H54 (cell line): ENCODE measurements at regions not wholly inside any gene's neighbourhood (a gene's known extent, or its start where the extent isn't known, plus 50 kb on each side); places are given as distances from the start of the nearest gene placed in this dataset.
"Not testable (repeated sequence)": the region's sequence is repeated elsewhere in the genome, so short reads cannot be mapped to it uniquely, and the experiment has no call there.

ENCODE experiments used
- DNase-seq: peaks from one replicate; pipeline ENCODE4 v3.0.0; 2011; ENCODE audit warnings: low spot score, mixed read lengths; ENCODE audit not compliant: insufficient read length
- FAIRE-seq: peaks from 3 replicates; lab custom pipeline; 2011; peaks lifted over from hg19 to GRCh38; lab: Jason Lieb, UNC
- POLR2A ChIP-seq: IDR thresholded peaks from 2 replicates; pipeline ENCODE4 v1.6.1; 2011; ENCODE audit warnings: low read depth, mild to moderate bottlenecking, low read length

GRCh38 chr5:42241636-42242035 lies 181.6 kb upstream of the GHR start:
- FAIRE-seq: no peak
- TF ChIP-seq POLR2A: no peak
- no peak for DNase-seq

GRCh38 chr5:42242210-42242609 lies 181.0 kb upstream of the GHR start:
- no peak for TF ChIP-seq POLR2A
- DNase-seq (no peak), FAIRE-seq (no peak)

- DNase-seq (no peak), FAIRE-seq (no peak)
- TF ChIP-seq POLR2A: no peak
These were observed 180.3 kb upstream of the GHR start for GRCh38 chr5:42242881-42243485.

GRCh38 chr5:42252306-42252705 lies 170.9 kb upstream of the GHR start:
- FAIRE-seq (no peak), DNase-seq (no peak)
- no peak for TF ChIP-seq POLR2A

- FAIRE-seq, DNase-seq: not testable (repeated sequence)
These were observed 163.3 kb upstream of the GHR start for GRCh38 chr5:42259914-42260313.

GRCh38 chr5:42267091-42267490 lies 156.1 kb upstream of the GHR start:
- DNase-seq (no peak), FAIRE-seq (no peak)
- TF ChIP-seq POLR2A: no peak

DNA sequence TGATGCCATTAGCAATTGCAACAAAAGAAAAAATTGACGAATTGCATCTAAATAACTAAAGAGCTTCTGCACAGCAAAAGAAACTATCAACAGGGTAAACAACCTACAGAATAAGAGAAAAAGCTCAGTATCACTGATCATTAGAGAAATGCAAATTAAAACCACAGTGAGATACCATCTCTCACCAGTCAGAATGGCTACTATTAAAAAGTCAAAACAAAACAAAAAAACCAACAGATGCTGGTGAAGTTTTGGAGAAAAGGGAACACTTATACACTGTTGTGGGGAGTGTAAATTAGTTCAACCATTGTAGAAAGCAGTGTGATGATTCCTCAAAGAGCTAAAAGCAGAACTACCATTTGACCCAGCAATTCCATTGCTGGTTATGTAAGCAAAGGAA lies 155.1 kb upstream of the GHR start:
- FAIRE-seq: peak; percentile 23
- not testable (repeated sequence) for DNase-seq

DNA sequence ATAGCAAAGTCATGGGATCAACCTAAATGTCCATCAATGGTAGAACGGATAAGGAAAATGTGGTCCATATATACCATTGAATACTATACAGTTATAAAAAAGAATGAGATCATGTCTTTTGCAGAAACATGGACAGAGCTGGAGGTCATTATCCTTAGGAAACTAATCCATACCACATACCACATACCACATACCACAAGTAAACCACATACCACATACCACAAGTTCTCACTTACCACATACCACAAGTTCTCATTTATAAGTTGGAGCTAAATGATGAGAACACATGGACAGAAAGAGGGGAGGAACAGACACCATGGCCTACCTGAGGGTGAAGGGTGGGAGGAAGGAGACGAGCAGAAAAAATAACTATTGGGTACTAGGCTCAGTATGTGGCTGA lies 154.6 kb upstream of the GHR start:
- TF ChIP-seq POLR2A: no peak
- no peak for FAIRE-seq
- no peak for DNase-seq

GRCh38 chr5:42270771-42271170 lies 152.5 kb upstream of the GHR start:
- no peak for FAIRE-seq
- no peak for DNase-seq
- no peak for TF ChIP-seq POLR2A

DNA sequence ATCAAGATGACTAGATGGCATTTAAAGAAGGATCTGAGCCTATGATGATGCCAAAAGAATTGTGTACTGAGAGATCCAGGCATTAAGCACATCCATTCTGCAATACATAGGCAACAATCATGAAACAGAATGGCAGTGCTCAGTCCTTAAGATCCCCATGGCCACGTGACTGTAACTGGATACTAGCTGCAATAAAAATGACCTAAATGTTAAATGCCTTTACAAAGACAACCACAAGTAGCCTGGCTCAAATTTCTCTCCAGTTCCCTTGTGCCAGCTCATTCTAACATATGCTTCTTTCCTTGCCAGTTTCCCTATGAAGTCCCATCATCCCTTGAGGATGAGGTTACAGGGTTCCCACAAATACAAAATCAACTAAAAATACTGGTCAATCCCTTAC lies 148.3 kb upstream of the GHR start:
- no peak for FAIRE-seq
- DNase-seq: no peak

GRCh38 chr5:42277293-42277692 lies 145.9 kb upstream of the GHR start:
- no peak for TF ChIP-seq POLR2A
- FAIRE-seq (no peak), DNase-seq (no peak)

More for the DNA sequence above, 148.3 kb upstream of the GHR start:
- TF ChIP-seq POLR2A: no peak

GRCh38 chr5:42284584-42284983 lies 138.7 kb upstream of the GHR start:
- FAIRE-seq: no peak

DNA sequence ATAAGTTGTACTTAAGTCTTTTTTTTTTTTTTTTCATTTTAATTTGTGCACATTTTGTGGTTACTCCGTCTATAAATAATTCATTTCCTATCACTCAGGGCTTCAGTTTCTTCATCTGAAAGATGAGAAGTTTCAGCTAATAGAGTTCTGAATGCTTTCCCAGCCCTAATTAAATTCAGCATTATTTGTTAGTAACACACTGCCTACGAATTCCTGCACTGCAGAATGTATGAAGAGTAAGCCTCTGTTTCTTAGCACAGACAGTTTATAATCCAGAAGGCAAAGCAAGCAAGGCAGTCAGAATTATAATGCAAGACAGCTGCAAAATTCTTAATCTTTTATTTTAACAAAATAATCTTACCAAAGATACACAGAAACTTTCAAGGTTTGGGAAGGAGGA lies 138.0 kb upstream of the GHR start:
- FAIRE-seq (no peak), DNase-seq (no peak)
- no peak for TF ChIP-seq POLR2A

More at GRCh38 chr5:42284584-42284983, 138.7 kb upstream of the GHR start:
- DNase-seq: no peak
- TF ChIP-seq POLR2A: no peak

- FAIRE-seq (no peak), DNase-seq (no peak)
- TF ChIP-seq POLR2A: no peak
These were observed 122.7 kb upstream of the GHR start for GRCh38 chr5:42300496-42300895.

GRCh38 chr5:42301349-42301748 lies 121.9 kb upstream of the GHR start:
- no peak for DNase-seq
- TF ChIP-seq POLR2A: no peak
- no peak for FAIRE-seq

GRCh38 chr5:42302186-42302585 lies 121.1 kb upstream of the GHR start:
- no peak for TF ChIP-seq POLR2A

More at GRCh38 chr5:42302186-42302585, 121.1 kb upstream of the GHR start:
- no peak for FAIRE-seq
- no peak for DNase-seq
